ENCODE measurements at regions not wholly inside any gene's neighbourhood (a gene's known extent, or its start where the extent isn't known, plus 50 kb on each side); places are given as distances from the start of the nearest gene placed in this dataset.

DNA sequence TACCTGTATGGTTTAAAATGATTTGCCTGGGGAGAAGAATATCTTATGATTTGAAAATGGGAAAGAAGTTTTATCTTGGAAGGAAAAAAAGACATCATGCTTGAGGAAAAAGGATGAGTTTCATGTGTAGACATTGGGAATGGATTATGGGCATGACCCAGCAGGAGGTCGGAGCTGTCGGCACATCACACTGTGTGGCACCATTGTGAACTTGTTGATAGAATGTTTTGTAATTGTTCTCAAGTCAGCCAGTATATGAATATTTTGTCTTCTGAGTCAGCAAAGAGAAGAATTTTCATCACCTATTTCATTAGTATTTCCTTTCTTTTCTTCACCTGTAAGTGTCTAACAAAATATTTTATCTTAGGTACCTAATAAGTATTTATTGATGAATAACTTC is 60.0 kb upstream of the HMGA2 start:
- Histone ChIP-seq H3K4me3 (ENCODE audit: low read length in 3 of 3) (no peak overlapping the region), H3K9me3 (ENCODE audit: control insufficient read depth in 3 of 3, low read length in 3 of 3) (no peaks in the 10 kb centered on the region), H3K27ac (ENCODE audit: low read depth, low read length) (no peak overlapping the region), H3K27me3 (ENCODE audit: control insufficient read depth in 3 of 3, insufficient read depth in 3 of 3, low read length in 3 of 3) (peaks cover 0 to 6% (median under 1%) of the 10 kb centered on the region in 3 donors), H3K9ac (ENCODE audit: low read depth in 1 of 3, low read length in 3 of 3) (no peak overlapping the region), H3K36me3 (ENCODE audit: control insufficient read depth in 3 of 3, insufficient read depth in 3 of 3, low read length in 3 of 3) (no peaks in the 10 kb centered on the region), H3K4me1 (ENCODE audit: control insufficient read depth in 3 of 3, insufficient read depth in 3 of 3, low read length in 3 of 3) (no peaks in the 10 kb centered on the region)

- H3K4me1 ChIP-seq (ENCODE audit: control insufficient read depth in 3 of 3, insufficient read depth in 3 of 3, low read length in 3 of 3): no peaks in the 10 kb centered on the region
- H3K9me3 ChIP-seq (ENCODE audit: control insufficient read depth in 3 of 3, low read length in 3 of 3): no peaks in the 10 kb centered on the region
- H3K27ac ChIP-seq (ENCODE audit: low read depth, low read length): no peak overlapping the region
- peaks cover 0 to 8% (median 6%) of the 10 kb centered on the region in 3 donors for H3K27me3 ChIP-seq (ENCODE audit: control insufficient read depth in 3 of 3, insufficient read depth in 3 of 3, low read length in 3 of 3)
- H3K9ac ChIP-seq (ENCODE audit: low read depth in 1 of 3, low read length in 3 of 3): no peak overlapping the region
- H3K36me3 ChIP-seq (ENCODE audit: control insufficient read depth in 3 of 3, insufficient read depth in 3 of 3, low read length in 3 of 3): no peaks in the 10 kb centered on the region
- H3K4me3 ChIP-seq (ENCODE audit: low read length in 3 of 3): no peak overlapping the region
These were observed 58.9 kb upstream of the HMGA2 start for GRCh38 chr12:65765436-65765813.

- H3K27me3 ChIP-seq (ENCODE audit: control insufficient read depth in 3 of 3, insufficient read depth in 3 of 3, low read length in 3 of 3): peaks cover 0 to 10% (median 6%) of the 10 kb centered on the region in 3 donors
- no peak overlapping the region for H3K9ac ChIP-seq (ENCODE audit: low read depth in 1 of 3, low read length in 3 of 3)
- no peaks in the 10 kb centered on the region for H3K9me3 ChIP-seq (ENCODE audit: control insufficient read depth in 3 of 3, low read length in 3 of 3)
- no peak overlapping the region for H3K4me3 ChIP-seq (ENCODE audit: low read length in 3 of 3)
- H3K36me3 ChIP-seq (ENCODE audit: control insufficient read depth in 3 of 3, insufficient read depth in 3 of 3, low read length in 3 of 3): no peaks in the 10 kb centered on the region
- no peaks in the 10 kb centered on the region for H3K4me1 ChIP-seq (ENCODE audit: control insufficient read depth in 3 of 3, insufficient read depth in 3 of 3, low read length in 3 of 3)
- no peak overlapping the region for H3K27ac ChIP-seq (ENCODE audit: low read depth, low read length)
These were observed 54.4 kb upstream of the HMGA2 start for GRCh38 chr12:65769880-65770279.
